DND-41 (cell line): ENCODE measurements at regions not wholly inside any gene's neighbourhood (a gene's known extent, or its start where the extent isn't known, plus 50 kb on each side); places are given as distances from the start of the nearest gene placed in this dataset.

Experiments
- ATAC-seq: fragments of 200-7000 bp; cut with Tn5 transposase; 3 replicates; pipeline ENCODE4 v1.9.1; 2021; ENCODE audit warnings: low read depth; ENCODE audit not compliant: insufficient read depth
- DNase-seq: peaks from one replicate; pipeline ENCODE4 v3.0.0-alpha.2; 2020
- H2AFZ ChIP-seq: 2 replicates; pipeline ENCODE4 v1.6.0; 2012; ENCODE audit warnings: low read depth, low read length
- H3K27ac ChIP-seq: 2 replicates; pipeline ENCODE4 v1.5.1; 2012; ENCODE audit warnings: low read length, inconsistent platforms
- H3K27me3 ChIP-seq: fragments of 200-600 bp; sonication (generic); 2 replicates; pipeline ENCODE4 v1.6.0; 2012; ENCODE audit warnings: low read length, mild to moderate bottlenecking, inconsistent platforms; ENCODE audit not compliant: insufficient read depth, poor library complexity
- H3K36me3 ChIP-seq: 2 replicates; pipeline ENCODE4 v1.5.1; 2012; ENCODE audit warnings: low read length, inconsistent platforms; ENCODE audit not compliant: insufficient read depth
- H3K4me1 ChIP-seq: 2 replicates; pipeline ENCODE4 v1.5.1; 2012; ENCODE audit warnings: mild to moderate bottlenecking, low read length; ENCODE audit not compliant: insufficient read depth
- H3K4me2 ChIP-seq: 2 replicates; pipeline ENCODE4 v1.6.0; 2012; ENCODE audit warnings: mild to moderate bottlenecking, moderate library complexity, low read length, inconsistent platforms; ENCODE audit not compliant: insufficient read depth
- H3K4me3 ChIP-seq, 2 experiments: fragments of 200-600 bp in 1 of 2; shearing (Covaris generic) in 1 of 2; 2 replicates each; pipeline ENCODE4 v1.5.1; 2012 to 2016; ENCODE audit warnings: inconsistent platforms in 2 of 2, low read length in 2 of 2, mild to moderate bottlenecking in 2 of 2, low read depth in 1 of 2, moderate library complexity in 1 of 2
- H3K79me2 ChIP-seq: 2 replicates; pipeline ENCODE4 v1.6.0; 2012; ENCODE audit warnings: low read length, inconsistent platforms; ENCODE audit not compliant: insufficient read depth
- H3K9ac ChIP-seq: 2 replicates; pipeline ENCODE4 v1.6.0; 2012; ENCODE audit warnings: low read depth, mild to moderate bottlenecking, inconsistent platforms, low read length, moderate library complexity
- H3K9me3 ChIP-seq: 2 replicates; pipeline ENCODE4 v1.5.1; 2012; ENCODE audit warnings: low read length, moderate library complexity, mild to moderate bottlenecking, inconsistent platforms; ENCODE audit not compliant: insufficient read depth, severe bottlenecking
- H4K20me1 ChIP-seq: 2 replicates; pipeline ENCODE4 v1.6.0; 2012; ENCODE audit warnings: low read length; ENCODE audit not compliant: insufficient read depth
- EZH2 ChIP-seq: IDR thresholded peaks from 3 replicates; pipeline ENCODE4 v1.6.1; 2012; ENCODE audit warnings: borderline replicate concordance, low read depth, mild to moderate bottlenecking, moderate library complexity, low read length, inconsistent platforms; ENCODE audit not compliant: severe bottlenecking
- TF ChIP-seq, protein P1 (sequence below): IDR thresholded peaks from 2 replicates; pipeline ENCODE4 v1.5.1; 2012; ENCODE audit warnings: borderline replicate concordance, low read length, moderate library complexity, mild to moderate bottlenecking; ENCODE audit not compliant: poor library complexity, severe bottlenecking; ENCODE audit errors: extremely low read depth

DNA sequence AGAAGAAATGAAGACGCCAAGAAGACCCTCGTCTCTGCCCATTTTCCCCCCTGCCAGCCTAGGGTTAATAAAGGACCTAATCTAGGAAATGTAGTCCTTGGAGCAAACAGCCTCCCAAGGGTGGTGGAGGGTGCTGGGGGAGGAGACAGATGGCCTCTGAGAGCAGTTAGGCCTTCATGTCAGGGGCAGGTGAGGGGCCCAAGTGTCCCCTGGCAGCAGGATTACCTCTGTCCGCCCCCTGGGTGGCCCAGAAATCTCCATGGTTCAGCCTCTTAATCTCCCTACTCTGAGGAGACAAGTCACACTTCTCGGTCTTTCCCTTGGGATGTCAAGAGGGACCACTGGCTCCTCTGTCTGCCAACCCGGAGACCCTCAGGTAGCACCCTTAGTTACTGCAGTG lies 365.4 kb upstream of the TNRC6C start:
- H3K27ac ChIP-seq = no peak overlapping the region
- DNase-seq (no peak), ATAC-seq (no peak)
- no peak overlapping the region for H2AFZ ChIP-seq
- TF ChIP-seq, protein P1, sequence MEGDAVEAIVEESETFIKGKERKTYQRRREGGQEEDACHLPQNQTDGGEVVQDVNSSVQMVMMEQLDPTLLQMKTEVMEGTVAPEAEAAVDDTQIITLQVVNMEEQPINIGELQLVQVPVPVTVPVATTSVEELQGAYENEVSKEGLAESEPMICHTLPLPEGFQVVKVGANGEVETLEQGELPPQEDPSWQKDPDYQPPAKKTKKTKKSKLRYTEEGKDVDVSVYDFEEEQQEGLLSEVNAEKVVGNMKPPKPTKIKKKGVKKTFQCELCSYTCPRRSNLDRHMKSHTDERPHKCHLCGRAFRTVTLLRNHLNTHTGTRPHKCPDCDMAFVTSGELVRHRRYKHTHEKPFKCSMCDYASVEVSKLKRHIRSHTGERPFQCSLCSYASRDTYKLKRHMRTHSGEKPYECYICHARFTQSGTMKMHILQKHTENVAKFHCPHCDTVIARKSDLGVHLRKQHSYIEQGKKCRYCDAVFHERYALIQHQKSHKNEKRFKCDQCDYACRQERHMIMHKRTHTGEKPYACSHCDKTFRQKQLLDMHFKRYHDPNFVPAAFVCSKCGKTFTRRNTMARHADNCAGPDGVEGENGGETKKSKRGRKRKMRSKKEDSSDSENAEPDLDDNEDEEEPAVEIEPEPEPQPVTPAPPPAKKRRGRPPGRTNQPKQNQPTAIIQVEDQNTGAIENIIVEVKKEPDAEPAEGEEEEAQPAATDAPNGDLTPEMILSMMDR = no peak
- TF ChIP-seq EZH2 = no peak
- no peaks in the 10 kb centered on the region for H4K20me1 ChIP-seq
- no peaks in the 10 kb centered on the region for H3K79me2 ChIP-seq
- peaks cover 16% of the 10 kb centered on the region for H3K4me1 ChIP-seq
- no peak overlapping the region for H3K4me3 ChIP-seq
- H3K36me3 ChIP-seq = no peaks in the 10 kb centered on the region
- H3K9me3 ChIP-seq = no peaks in the 10 kb centered on the region
- H3K4me2 ChIP-seq = no peak overlapping the region
- no peak overlapping the region for H3K9ac ChIP-seq
- H3K27me3 ChIP-seq = no peaks in the 10 kb centered on the region

DNA sequence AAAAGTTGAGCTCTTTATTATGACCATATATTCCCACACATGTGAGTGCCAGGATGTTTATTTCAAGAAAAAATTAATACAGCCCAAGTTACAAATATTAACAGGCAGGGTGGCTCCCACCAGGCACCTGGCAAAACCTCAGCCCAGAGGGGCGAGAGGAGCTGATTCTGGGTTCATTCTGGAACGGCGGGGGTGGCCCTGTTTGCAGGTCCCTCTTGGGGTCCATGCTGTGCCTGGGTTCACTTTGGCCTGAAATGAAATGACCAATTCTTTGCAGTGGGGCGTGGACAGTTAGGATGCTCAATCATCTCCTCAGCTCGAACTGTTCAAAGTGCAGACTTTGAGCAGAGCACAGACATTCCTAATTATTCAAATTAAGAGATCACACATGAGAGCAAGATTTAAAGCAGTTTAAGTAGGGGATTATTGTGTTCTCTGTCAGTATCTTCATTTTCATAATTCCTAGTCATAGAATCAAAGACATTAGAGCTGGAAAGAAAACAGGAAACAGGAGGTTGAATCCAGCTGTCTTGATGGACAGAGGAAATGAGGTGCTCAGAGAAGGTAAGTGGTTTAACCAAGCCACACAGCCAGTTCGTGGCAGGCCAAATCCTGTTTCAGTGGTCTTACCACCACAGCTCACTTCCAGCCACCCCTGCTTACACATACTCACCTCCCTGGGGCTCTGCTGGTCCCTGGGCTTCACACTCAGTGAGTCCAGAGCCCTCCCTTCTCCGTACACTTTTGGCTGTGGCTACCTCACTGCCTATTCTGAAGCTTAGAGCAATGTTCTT lies 363.9 kb upstream of the TNRC6C start:
- DNase-seq (peak; percentile 45), ATAC-seq (peak; percentile 80)
- Histone ChIP-seq H3K27ac (no peak overlapping the region), H3K4me3 (no peak overlapping the region), H3K9ac (no peak overlapping the region), H3K4me2 (no peak overlapping the region), H3K9me3 (no peaks in the 10 kb centered on the region), H3K27me3 (no peaks in the 10 kb centered on the region), H3K4me1 (peaks cover 16% of the 10 kb centered on the region), H4K20me1 (no peaks in the 10 kb centered on the region), H3K79me2 (no peaks in the 10 kb centered on the region), H3K36me3 (no peaks in the 10 kb centered on the region), H2AFZ (no peak overlapping the region)
- TF ChIP-seq, protein P1 = no peak
- no peak for TF ChIP-seq EZH2

DNA sequence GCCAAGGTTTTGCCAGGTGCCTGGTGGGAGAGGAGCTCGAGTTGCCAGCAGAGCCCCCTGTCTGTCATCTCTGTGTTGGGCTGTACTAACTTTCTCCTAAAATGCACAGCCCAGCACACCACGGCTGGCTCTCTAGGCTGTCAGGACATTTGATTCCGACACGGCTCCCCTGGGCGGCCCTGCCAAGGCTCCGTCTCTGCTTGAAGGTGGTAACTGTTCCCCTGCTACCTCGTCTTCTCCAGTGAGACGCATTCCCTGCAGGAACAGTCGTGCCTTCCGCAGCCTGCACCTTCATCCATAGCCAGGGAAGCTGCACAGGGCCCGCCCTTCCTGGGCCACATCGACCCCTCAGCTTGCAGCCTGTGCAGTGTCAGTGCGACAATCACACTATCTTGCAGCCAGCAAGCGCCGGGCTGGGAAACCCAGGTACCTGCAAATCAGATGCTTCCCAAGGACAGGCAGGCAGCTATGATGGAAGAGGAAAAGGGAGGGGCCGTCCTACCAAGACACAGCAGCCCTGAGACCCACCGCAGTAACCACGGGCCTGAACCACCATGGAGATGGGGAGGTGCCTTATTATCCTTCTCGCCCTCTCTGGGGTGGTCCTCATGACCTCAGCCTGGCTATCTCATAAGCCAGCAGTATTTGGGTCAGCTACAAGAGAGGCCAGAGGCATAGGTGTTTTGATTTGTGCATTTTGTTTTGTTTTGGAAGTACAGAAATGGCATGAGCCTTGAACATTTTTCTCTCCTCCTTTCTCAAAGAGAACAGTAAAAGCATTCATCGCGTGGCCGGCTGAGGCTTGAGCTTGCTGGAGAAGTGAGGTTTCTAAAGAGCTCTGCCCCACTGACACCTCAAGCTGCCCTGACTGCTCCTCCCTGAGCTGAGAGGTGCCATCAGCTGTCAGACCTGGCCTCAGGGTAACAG lies 361.7 kb upstream of the TNRC6C start:
- no peak for TF ChIP-seq EZH2
- TF ChIP-seq, protein P1 = no peak
- DNase-seq (no peak), ATAC-seq (no peak; the same call in 2 of the 3 replicates)
- Histone ChIP-seq H3K9ac (no peak overlapping the region), H3K4me2 (no peak overlapping the region), H3K79me2 (no peaks in the 10 kb centered on the region), H2AFZ (no peak overlapping the region), H3K4me3 (no peak overlapping the region), H3K27ac (no peak overlapping the region), H4K20me1 (no peaks in the 10 kb centered on the region), H3K27me3 (no peaks in the 10 kb centered on the region), H3K4me1 (peaks cover 16% of the 10 kb centered on the region), H3K36me3 (no peaks in the 10 kb centered on the region), H3K9me3 (no peaks in the 10 kb centered on the region)
